GM12878 (cell line): ENCODE measurements at regions not wholly inside any gene's neighbourhood (a gene's known extent, or its start where the extent isn't known, plus 50 kb on each side); places are given as distances from the start of the nearest gene placed in this dataset.
"Not testable (repeated sequence)": the region's sequence is repeated elsewhere in the genome, so short reads cannot be mapped to it uniquely, and the experiment has no call there.

Source experiments
- ATAC-seq: fragments of 200-7000 bp; cut with Tn5 transposase; 3 replicates; pipeline ENCODE4 v1.9.1; 2020; ENCODE audit warnings: mild to moderate bottlenecking, moderate library complexity
- BruUV-seq: library from RNA; stranded (reverse); fragments of 400-500 nt; replicated peaks from 2 replicates; lab custom pipeline; 2021; lab: Mats Ljungman, UMichigan
- CTCF ChIA-PET: fragments of 300-600 bp; sonication (Branson Sonifier 250); formaldehyde crosslinking; extraction: SDS; loops from one replicate; lab custom pipeline; 2021; ENCODE audit warnings: inconsistent platforms; lab: Yijun Ruan, JAX
- POLR2A ChIA-PET: fragments of 350-600 bp; formaldehyde crosslinking; extraction: SDS; loops from one replicate; lab custom pipeline; 2021; ENCODE audit warnings: inconsistent platforms; lab: Charles Lee
- RAD21 ChIA-PET: fragments of 300-600 bp; sonication (Branson Sonifier 250); formaldehyde crosslinking; loops from one replicate; lab custom pipeline; 2023; ENCODE audit warnings: antibody characterized with exemption; ENCODE audit not compliant: unreplicated experiment; lab: Charles Lee
- SMC1A ChIA-PET: fragments of 300-600 bp; sonication (Branson Sonifier 250); formaldehyde crosslinking; loops from one replicate; lab custom pipeline; 2023; ENCODE audit not compliant: unreplicated experiment, uncharacterized antibody; lab: Charles Lee
- DNase-seq: peaks from one replicate; pipeline ENCODE4 v3.0.0-alpha.2; 2011; ENCODE audit warnings: low read depth, low spot score
- FAIRE-seq: peaks from 3 replicates; lab custom pipeline; 2011; peaks lifted over from hg19 to GRCh38; lab: Jason Lieb, UNC
- H2AFZ ChIP-seq: 2 replicates; pipeline ENCODE4 v1.6.0; 2011; ENCODE audit warnings: low read depth, low read length, control low read depth; ENCODE audit not compliant: control insufficient read depth
- H3K27ac ChIP-seq: 2 replicates; pipeline ENCODE4 v1.5.1; 2011; ENCODE audit warnings: control low read depth; ENCODE audit not compliant: control insufficient read depth, insufficient read depth
- H3K27me3 ChIP-seq, 2 experiments: replicated peaks in 1 of 2; 2 replicates each; pipeline versions ENCODE4 v1.6.0 to v1.6.1; 2011; ENCODE audit warnings: low read length in 1 of 2; ENCODE audit not compliant: control insufficient read depth in 2 of 2, insufficient read depth in 2 of 2
- H3K36me3 ChIP-seq, 2 experiments: 2 replicates each; pipeline ENCODE4 v1.5.1; 2011; ENCODE audit warnings: low read length in 1 of 2; ENCODE audit not compliant: control insufficient read depth in 2 of 2, insufficient read depth in 2 of 2
- H3K4me1 ChIP-seq: 2 replicates; pipeline ENCODE4 v1.6.1; 2011; ENCODE audit warnings: mild to moderate bottlenecking, low read length, moderate library complexity, mixed read lengths; ENCODE audit not compliant: control insufficient read depth, insufficient read depth
- H3K4me2 ChIP-seq: 2 replicates; pipeline ENCODE4 v1.6.0; 2011; ENCODE audit warnings: control low read depth; ENCODE audit not compliant: control insufficient read depth, insufficient read depth
- H3K4me3 ChIP-seq: fragments of 200-600 bp; sonication (generic); 2 replicates; pipeline ENCODE4 v1.5.1; 2016
- H3K79me2 ChIP-seq: 2 replicates; pipeline ENCODE4 v1.6.0; 2011; ENCODE audit warnings: low read length; ENCODE audit not compliant: control insufficient read depth, insufficient read depth
- H3K9ac ChIP-seq: 2 replicates; pipeline ENCODE4 v1.8.0; 2011; ENCODE audit warnings: low read length, control low read depth, mixed read lengths; ENCODE audit not compliant: control insufficient read depth, insufficient read depth
- H3K9me3 ChIP-seq: replicated peaks from 3 replicates; pipeline ENCODE4 v1.5.1; 2011; ENCODE audit warnings: mild to moderate bottlenecking, low read length; ENCODE audit not compliant: control insufficient read depth, insufficient read depth
- H4K20me1 ChIP-seq: 2 replicates; pipeline ENCODE4 v1.6.0; 2011; ENCODE audit not compliant: control insufficient read depth, insufficient read depth
- GATAD2B ChIP-seq: fragments of 450-650 bp; conservative IDR thresholded peaks from 2 replicates; pipeline ENCODE4 v1.6.1; 2017; ENCODE audit warnings: low read depth, mild to moderate bottlenecking, moderate library complexity
- POLR2A ChIP-seq: IDR thresholded peaks from 2 replicates; pipeline ENCODE4 v1.6.1; 2011; ENCODE audit warnings: low read depth, mild to moderate bottlenecking, low read length
- POU2F2 ChIP-seq: IDR thresholded peaks from 3 replicates; pipeline ENCODE4 v1.6.1; 2011; ENCODE audit warnings: low read depth, mild to moderate bottlenecking, low read length, borderline replicate concordance
- SIN3A ChIP-seq: IDR thresholded peaks from 2 replicates; pipeline ENCODE4 v1.6.1; 2012; ENCODE audit warnings: low read depth, low read length, improper control_type of control experiment
- WGBS: methylation state at CpG from one replicate; pipeline ENCODE4 v1.1.6; 2016; ENCODE audit warnings: low lambda C conversion rate; ENCODE audit not compliant: insufficient replicate concordance, insufficient coverage; ENCODE audit errors: missing lambda C conversion rate; 5-methylcytosine and 5-hydroxymethylcytosine counted together
- in situ Hi-C: fragments of 300-500 bp; cut with MboI; formaldehyde crosslinking; loops from 9 replicates; pipeline ENCODE4 v1.14.3; 2018; ENCODE audit warnings: mixed read lengths
- intact Hi-C: fragments of 100-400 bp; cut with micrococcal nuclease; formaldehyde crosslinking; loops from one replicate; pipeline ENCODE4 v1.14.2; 2022; ENCODE audit not compliant: unreplicated experiment

DNA sequence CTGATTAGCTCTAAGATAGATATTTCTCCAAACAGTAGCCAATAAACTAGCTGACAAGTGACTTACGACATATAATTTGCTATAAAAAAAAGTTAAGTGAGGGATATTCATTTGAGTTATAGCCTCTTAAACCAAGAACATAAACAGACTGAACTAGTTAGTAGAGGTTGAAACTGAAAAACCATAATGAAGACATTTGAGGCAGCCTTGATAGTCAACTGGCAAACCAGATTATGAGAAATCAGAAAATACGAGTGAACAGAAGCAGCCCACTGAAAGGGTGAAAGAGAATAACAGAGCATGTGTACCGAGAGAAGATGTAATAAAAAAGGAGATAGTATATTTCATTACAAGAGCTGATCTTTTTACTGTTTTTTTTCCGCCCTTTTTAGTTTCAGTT lies 698.1 kb upstream of the SETBP1 start:
- CTCF ChIA-PET: no interaction called here
- Histone ChIP-seq H3K27ac (no peak overlapping the region), H3K4me1 (no peaks in the 10 kb centered on the region), H3K27me3 (no peaks in the 10 kb centered on the region), H3K79me2 (no peaks in the 10 kb centered on the region), H3K4me2 (no peak overlapping the region), H3K9me3 (no peaks in the 10 kb centered on the region), H2AFZ (no peak overlapping the region), H3K9ac (no peak overlapping the region), H3K36me3 (no peaks in the 10 kb centered on the region), H3K4me3 (no peak overlapping the region), H4K20me1 (no peaks in the 10 kb centered on the region)
- no peak for TF ChIP-seq SIN3A
- no peak for TF ChIP-seq GATAD2B
- no peak for TF ChIP-seq POU2F2
- no peak for TF ChIP-seq POLR2A
- POLR2A ChIA-PET: no interaction called here
- BruUV-seq: no TSS peak
- DNase-seq (no peak), ATAC-seq (no peak), FAIRE-seq (no peak)
- RAD21 ChIA-PET: no interaction called here
- in situ Hi-C loops (no loop called here), intact Hi-C loops (no loop called here)
- 27% methylated on average over 4 of the region's 4 CpGs for WGBS
- SMC1A ChIA-PET: no interaction called here

GRCh38 chr18:43987061-43987460 lies 693.6 kb upstream of the SETBP1 start:
- H3K4me1 ChIP-seq, FAIRE-seq, H3K36me3 ChIP-seq, H2AFZ ChIP-seq, POLR2A ChIA-PET, H3K9me3 ChIP-seq, H3K27ac ChIP-seq, DNase-seq, BruUV-seq, in situ Hi-C loops, H3K4me3 ChIP-seq, SMC1A ChIA-PET, ATAC-seq, H3K79me2 ChIP-seq, H3K9ac ChIP-seq, CTCF ChIA-PET, H3K27me3 ChIP-seq, H4K20me1 ChIP-seq, H3K4me2 ChIP-seq, intact Hi-C loops, RAD21 ChIA-PET: not testable (repeated sequence)
- WGBS: 11% methylated on average over 4 of the region's 4 CpGs
